ENCODE measurements at regions not wholly inside any gene's neighbourhood (a gene's known extent, or its start where the extent isn't known, plus 50 kb on each side); places are given as distances from the start of the nearest gene placed in this dataset.

DNA sequence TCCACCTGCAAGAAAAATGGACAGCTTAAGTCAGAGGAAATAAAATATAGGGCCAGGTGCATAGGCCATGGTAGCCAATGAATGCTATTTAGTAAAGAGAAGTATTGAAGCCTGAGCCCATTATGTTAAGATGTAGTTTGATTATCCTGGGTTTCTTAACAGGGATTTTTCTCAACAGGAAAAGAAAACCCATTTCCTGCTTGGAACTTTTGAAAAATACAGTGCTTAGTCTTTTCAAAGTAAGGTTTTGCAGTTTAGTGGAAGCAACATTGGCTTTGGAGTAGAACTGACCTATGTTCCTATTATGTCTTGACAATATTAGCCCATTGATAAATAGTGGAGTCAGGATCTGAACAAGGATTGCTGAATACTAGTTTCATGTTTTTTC lies 259.5 kb upstream of the TGFBR2 start:
- DNase-seq (ENCODE audit: low spot score, unreplicated experiment): no peak
- H3K9me3 Mint-ChIP-seq (ENCODE audit: low read depth): no peaks in the 10 kb centered on the region
- no peaks in the 10 kb centered on the region for H3K27me3 Mint-ChIP-seq
- TF ChIP-seq, protein P1, sequence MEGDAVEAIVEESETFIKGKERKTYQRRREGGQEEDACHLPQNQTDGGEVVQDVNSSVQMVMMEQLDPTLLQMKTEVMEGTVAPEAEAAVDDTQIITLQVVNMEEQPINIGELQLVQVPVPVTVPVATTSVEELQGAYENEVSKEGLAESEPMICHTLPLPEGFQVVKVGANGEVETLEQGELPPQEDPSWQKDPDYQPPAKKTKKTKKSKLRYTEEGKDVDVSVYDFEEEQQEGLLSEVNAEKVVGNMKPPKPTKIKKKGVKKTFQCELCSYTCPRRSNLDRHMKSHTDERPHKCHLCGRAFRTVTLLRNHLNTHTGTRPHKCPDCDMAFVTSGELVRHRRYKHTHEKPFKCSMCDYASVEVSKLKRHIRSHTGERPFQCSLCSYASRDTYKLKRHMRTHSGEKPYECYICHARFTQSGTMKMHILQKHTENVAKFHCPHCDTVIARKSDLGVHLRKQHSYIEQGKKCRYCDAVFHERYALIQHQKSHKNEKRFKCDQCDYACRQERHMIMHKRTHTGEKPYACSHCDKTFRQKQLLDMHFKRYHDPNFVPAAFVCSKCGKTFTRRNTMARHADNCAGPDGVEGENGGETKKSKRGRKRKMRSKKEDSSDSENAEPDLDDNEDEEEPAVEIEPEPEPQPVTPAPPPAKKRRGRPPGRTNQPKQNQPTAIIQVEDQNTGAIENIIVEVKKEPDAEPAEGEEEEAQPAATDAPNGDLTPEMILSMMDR (IDR thresholded peaks at IDR 0.05; ENCODE audit: unreplicated experiment): no peak
- H3K4me1 Mint-ChIP-seq (ENCODE audit: low read depth): peaks cover 14% of the 10 kb centered on the region
- H3K27ac Mint-ChIP-seq: no peak overlapping the region
- no peak overlapping the region for H3K4me3 Mint-ChIP-seq (ENCODE audit: low read depth)
- no peaks in the 10 kb centered on the region for H3K36me3 Mint-ChIP-seq (ENCODE audit: insufficient read depth)

DNA sequence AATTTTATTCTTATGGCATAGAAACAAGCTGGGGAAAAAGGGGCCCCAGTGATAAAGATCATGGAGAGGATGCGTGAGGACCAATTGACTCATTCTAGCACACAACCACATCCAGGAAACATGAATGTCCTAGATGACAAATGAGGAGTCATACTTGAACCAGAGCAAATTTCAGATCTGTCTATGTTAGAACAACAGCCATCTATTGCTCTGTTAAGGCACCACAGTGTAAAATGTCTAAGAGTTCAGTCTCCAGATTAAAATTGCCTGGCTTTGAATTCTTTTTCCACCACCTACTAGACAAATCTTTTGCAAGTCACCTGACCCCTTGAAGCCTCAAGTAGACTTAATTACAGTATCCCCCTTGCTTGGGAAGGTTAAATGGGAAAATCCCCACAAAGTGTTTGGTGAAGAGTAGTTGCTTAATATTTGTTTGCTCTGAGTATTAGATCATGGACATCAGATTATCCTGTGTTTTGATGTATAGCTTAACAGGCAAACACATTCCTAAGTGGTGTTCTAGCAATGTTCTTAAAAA lies 258.7 kb upstream of the TGFBR2 start:
- no peaks in the 10 kb centered on the region for H3K27me3 Mint-ChIP-seq
- H3K9me3 Mint-ChIP-seq (ENCODE audit: low read depth): no peaks in the 10 kb centered on the region
- H3K36me3 Mint-ChIP-seq (ENCODE audit: insufficient read depth): no peaks in the 10 kb centered on the region
- no peak for DNase-seq (ENCODE audit: low spot score, unreplicated experiment)
- H3K27ac Mint-ChIP-seq: no peak overlapping the region
- TF ChIP-seq, protein P1 (IDR thresholded peaks at IDR 0.05; ENCODE audit: unreplicated experiment): no peak
- H3K4me1 Mint-ChIP-seq (ENCODE audit: low read depth): peaks cover 12% of the 10 kb centered on the region
- H3K4me3 Mint-ChIP-seq (ENCODE audit: low read depth): no peak overlapping the region

DNA sequence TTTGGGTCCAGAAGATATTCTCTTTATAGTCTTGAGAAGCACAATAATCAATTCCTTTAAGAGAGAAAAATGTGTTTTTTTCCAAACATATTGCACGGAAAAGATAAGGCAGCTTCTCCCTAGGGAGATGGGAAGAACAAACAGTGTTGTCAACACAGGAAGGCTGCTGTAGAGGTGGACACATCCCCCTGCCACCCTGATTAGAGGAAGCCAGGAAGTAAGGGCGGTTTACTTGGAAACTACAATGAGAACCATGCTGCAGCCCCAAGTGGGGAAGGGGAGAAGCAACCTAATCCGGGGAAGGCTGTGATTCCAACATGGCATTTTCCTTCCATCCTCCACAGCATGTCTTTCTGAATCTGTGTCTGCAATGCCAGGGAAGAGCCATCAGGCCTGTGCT lies 256.9 kb upstream of the TGFBR2 start:
- DNase-seq (ENCODE audit: low spot score, unreplicated experiment): no peak
- TF ChIP-seq, protein P1 (IDR thresholded peaks at IDR 0.05; ENCODE audit: unreplicated experiment): no peak

DNA sequence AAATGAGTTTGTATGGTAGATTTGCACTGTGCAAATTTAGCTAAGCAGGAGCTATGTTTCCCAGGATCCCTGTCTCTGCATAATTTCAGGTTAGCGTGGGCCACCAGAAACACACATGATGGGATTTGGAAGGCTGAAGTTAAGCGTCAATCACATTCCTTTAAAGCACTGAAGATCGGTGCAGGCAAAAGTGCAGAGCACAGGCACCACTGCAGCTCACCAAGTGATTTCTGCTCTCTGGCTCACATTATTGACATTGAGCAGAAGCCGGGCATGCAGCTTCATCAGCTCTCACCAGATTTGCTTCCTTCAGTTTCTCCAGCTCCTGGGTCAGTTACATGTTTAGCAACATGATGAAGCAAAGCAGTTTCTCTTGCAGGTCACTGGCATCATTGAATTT lies 256.4 kb upstream of the TGFBR2 start:
- DNase-seq (ENCODE audit: low spot score, unreplicated experiment): no peak
- Mint-ChIP-seq H3K36me3 (ENCODE audit: insufficient read depth) (no peaks in the 10 kb centered on the region), H3K4me1 (ENCODE audit: low read depth) (peaks cover 9% of the 10 kb centered on the region), H3K4me3 (ENCODE audit: low read depth) (no peak overlapping the region), H3K9me3 (ENCODE audit: low read depth) (no peaks in the 10 kb centered on the region), H3K27me3 (no peaks in the 10 kb centered on the region), H3K27ac (no peak overlapping the region)
- TF ChIP-seq, protein P1 (IDR thresholded peaks at IDR 0.05; ENCODE audit: unreplicated experiment): no peak

More for the DNA sequence above, 256.9 kb upstream of the TGFBR2 start:
- Mint-ChIP-seq H3K4me1 (ENCODE audit: low read depth) (peaks cover 9% of the 10 kb centered on the region), H3K36me3 (ENCODE audit: insufficient read depth) (no peaks in the 10 kb centered on the region), H3K27me3 (no peaks in the 10 kb centered on the region), H3K9me3 (ENCODE audit: low read depth) (no peaks in the 10 kb centered on the region), H3K27ac (no peak overlapping the region), H3K4me3 (ENCODE audit: low read depth) (no peak overlapping the region)

DNA sequence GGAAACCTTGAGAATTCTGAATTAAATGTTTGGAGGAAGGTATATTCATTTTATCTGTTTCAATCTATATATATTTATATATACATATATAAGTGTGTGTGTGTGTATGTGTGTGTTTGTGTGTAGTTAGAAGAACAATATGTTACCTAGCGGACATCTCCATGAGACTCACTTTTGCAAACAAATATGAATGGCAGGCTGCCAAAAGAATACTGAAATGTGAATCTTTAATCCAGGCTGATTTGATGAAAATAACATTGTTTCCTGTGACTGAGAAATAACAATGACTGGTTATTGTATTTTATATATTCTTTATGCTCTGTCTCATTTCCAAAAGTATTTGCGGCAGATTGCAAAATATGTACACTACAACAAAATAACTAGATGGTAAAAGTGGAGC lies 255.5 kb upstream of the TGFBR2 start:
- H3K9me3 Mint-ChIP-seq (ENCODE audit: low read depth): no peaks in the 10 kb centered on the region
- no peak overlapping the region for H3K4me3 Mint-ChIP-seq (ENCODE audit: low read depth)
- H3K36me3 Mint-ChIP-seq (ENCODE audit: insufficient read depth): no peaks in the 10 kb centered on the region
- no peaks in the 10 kb centered on the region for H3K27me3 Mint-ChIP-seq
- TF ChIP-seq, protein P1 (IDR thresholded peaks at IDR 0.05; ENCODE audit: unreplicated experiment): no peak
- peaks cover 9% of the 10 kb centered on the region for H3K4me1 Mint-ChIP-seq (ENCODE audit: low read depth)
- no peak for DNase-seq (ENCODE audit: low spot score, unreplicated experiment)
- H3K27ac Mint-ChIP-seq: no peak overlapping the region
